GM21360 (cell line): ENCODE measurements at regions not wholly inside any gene's neighbourhood (a gene's known extent, or its start where the extent isn't known, plus 50 kb on each side); places are given as distances from the start of the nearest gene placed in this dataset.

Source experiments
- ATAC-seq: cut with Tn5 transposase; IDR thresholded peaks from one replicate; pipeline ENCODE4 v1.9.1; 2021; ENCODE audit warnings: mild to moderate bottlenecking, moderate library complexity; ENCODE audit not compliant: unreplicated experiment

DNA sequence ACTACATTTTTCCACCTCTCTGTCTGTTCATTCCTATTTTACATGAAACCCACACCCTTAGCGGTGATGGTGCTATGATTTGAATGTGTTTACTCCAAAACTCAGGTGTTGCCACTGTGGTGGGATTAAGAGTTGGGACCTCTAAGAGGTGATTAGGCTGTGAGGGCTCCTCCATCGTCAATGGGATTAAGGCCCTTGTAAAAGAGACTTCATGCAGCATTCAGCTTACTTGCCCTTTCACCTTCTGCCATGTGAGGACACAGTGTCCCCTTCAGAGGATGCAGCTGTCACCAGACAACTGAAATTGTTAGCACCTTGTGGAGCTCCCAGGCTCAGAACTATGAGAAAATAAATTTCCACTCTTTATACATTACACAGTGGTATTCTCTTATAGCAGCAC, 182.2 kb downstream of the NOC3L start:
- no peak for ATAC-seq

DNA sequence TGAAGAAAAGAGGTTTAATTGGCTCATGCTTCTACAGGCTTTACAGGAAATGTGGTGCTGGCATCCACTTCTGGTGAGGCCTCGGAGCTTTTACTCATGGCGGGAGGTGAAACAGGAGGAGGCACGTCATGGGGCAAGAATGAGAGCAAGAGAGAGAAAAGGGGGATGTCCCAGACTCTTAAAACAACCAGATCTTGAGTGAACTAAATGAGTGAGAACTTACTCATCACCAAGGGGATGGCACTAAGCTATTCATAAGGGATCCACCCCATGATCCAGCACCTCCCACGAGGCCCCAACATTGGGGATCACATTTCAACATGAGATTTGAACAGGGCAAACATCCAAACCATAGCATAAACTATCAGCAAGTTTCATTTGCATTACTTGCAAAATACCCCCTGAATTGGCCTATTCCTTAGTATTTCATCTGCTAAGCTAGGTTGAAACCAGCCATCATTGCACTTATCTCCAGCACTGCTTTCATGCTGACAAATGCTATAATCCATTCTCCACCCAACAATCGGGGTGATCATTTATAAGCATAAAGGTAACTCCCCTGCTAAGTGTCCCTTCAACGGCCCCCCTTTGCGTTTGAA, 179.0 kb downstream of the NOC3L start:
- ATAC-seq = no peak

DNA sequence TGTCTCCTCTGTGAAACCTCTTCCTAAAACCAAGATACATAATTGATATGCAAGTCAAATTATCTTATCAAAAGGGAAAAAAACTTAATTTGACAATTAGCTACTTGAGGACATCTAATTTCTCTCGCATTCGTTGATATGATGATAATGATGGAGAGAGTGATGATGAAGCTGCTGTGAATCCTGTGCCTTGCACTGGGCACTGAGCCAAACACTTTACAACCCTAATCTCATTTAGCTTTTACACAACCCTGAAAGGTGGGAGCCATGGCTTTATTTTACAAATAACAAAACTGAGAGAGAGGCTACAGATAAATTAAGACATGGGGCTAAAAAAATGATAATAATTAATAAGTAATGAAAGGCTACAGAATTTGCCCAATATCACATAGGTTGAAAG, 176.0 kb downstream of the NOC3L start:
- no peak for ATAC-seq

GRCh38 chr10:94192333-94192732, 170.4 kb downstream of the NOC3L start:
- no peak for ATAC-seq

GRCh38 chr10:94192974-94193373, 169.8 kb downstream of the NOC3L start:
- no peak for ATAC-seq

GRCh38 chr10:94193466-94193924, 169.2 kb downstream of the NOC3L start:
- no peak for ATAC-seq

- no peak for ATAC-seq
Observed at GRCh38 chr10:94194256-94194655, 168.5 kb downstream of the NOC3L start.

GRCh38 chr10:94197241-94197640, 165.5 kb downstream of the NOC3L start:
- ATAC-seq = no peak

GRCh38 chr10:94198324-94198723, 164.4 kb downstream of the NOC3L start:
- ATAC-seq = no peak

DNA sequence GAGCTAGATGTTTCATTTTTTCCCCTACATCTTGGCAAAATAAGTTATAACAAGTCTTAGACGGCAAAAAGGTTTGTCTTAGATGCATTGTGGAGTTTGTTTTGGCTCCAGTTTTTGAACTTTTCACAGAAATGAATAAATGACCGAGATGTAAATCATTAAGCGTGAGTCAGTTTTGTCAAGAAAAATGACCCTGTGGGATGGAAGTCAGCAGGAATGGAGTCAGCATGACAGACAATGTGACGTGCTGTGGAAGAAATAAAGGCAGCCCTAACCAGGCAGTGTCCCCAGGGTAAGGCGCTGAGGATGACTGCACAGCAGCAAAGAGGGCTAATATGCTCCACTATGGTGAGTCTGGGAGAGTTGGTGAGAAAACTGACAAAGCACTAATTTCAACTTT, 163.2 kb downstream of the NOC3L start:
- ATAC-seq = no peak

- no peak for ATAC-seq
Observed at GRCh38 chr10:94200146-94200837, 162.4 kb downstream of the NOC3L start.

- no peak for ATAC-seq
Observed at GRCh38 chr10:94205396-94205831, 157.3 kb downstream of the NOC3L start.

- ATAC-seq = no peak
Observed at GRCh38 chr10:94206176-94206575, 156.6 kb downstream of the NOC3L start.

- no peak for ATAC-seq
Observed at GRCh38 chr10:94208315-94208714, 154.4 kb downstream of the NOC3L start.

DNA sequence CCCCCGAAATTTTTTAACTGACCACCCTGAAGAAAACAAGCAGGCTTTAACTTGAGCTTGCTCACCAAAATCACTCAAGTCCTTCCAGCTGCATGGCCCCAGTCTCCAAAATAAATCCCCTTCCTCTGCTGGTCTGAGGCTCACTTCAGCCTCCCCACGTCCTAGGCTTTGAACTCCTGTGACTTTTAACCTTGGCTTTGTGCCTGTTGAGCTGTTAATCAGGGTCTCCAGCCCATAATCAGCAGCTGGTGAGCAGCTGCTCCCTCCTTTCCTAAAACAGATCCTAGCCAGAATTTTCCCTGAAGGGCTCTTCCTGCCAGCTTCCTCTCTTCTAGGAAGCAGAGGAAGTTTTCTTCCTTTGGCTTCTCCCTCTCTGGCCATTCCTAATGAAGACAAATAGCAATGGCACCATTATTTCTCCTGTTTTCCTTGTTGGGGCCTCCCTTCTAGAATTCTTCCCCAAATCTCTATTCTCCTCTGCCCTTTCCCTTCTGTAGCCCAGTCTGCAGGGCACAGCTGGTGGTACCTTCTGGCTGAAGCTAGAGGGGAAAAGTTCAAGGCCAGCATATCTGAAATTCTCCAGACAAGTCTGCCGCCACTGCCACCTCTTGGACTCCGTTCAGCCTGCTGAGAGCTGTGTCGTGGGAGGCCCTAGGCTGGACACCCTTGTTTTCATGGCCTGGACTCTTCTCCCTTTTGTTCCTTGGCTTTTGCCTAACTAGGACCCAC, 152.1 kb downstream of the NOC3L start:
- no peak for ATAC-seq

- no peak for ATAC-seq
Observed at GRCh38 chr10:94211169-94211510, 151.6 kb downstream of the NOC3L start.

GRCh38 chr10:94213001-94213530, 149.7 kb downstream of the NOC3L start:
- ATAC-seq = no peak

GRCh38 chr10:94213980-94214379, 148.8 kb downstream of the NOC3L start:
- ATAC-seq = no peak

DNA sequence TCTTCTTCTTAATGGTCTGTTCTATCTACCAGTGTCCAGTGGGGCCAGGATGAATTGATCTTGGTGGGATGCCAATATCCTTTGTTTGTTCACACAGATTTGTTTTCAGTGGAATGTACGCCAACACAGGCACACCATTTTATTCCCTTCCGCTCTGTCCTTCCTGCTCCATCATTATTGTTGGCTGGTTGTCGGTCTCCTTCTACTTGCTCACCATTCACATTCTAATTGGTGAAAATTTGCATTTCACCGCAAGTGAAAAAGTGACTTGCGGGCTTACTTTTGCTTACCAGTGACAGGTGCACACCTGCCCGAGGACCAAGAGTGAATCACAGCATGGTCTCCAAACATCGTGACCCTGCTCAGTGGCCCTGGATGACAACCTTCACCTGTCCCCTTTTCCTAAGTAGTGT, 148.3 kb downstream of the NOC3L start:
- no peak for ATAC-seq

DNA sequence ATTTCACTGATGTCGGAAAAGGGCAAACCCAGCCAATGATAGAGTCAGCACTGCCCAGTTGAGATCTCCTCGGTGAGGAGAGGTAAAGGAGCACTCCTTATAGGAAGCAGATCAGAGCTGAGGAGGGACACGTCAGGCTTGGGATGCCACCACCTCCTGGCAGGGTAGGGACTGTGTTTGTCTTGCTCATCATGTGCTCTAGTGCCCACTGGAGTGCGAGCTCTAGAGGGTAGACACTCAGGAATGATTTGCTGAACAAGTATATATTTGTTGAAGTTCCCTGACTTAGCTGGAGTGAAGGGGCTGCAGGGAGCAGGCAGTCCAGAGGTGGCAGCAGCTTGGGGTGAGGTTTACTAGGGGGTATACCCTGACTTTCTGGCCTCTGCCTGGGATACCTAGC, 146.5 kb downstream of the NOC3L start:
- ATAC-seq = no peak

- ATAC-seq = no peak
Observed at GRCh38 chr10:94217411-94217810, 145.3 kb downstream of the NOC3L start.
